ENCODE measurements at regions not wholly inside any gene's neighbourhood (a gene's known extent, or its start where the extent isn't known, plus 50 kb on each side); places are given as distances from the start of the nearest gene placed in this dataset.
"Not testable (repeated sequence)": the region's sequence is repeated elsewhere in the genome, so short reads cannot be mapped to it uniquely, and the experiment has no call there.

- Histone ChIP-seq H3K14ac (ENCODE audit: insufficient read depth, low read length) (no peak overlapping the region), H2AK5ac (ENCODE audit: insufficient read length, low read length) (no peak overlapping the region), H3K4me1 (ENCODE audit: insufficient read depth, low read length) (no peaks in the 10 kb centered on the region), H3K4me2 (ENCODE audit: insufficient read depth, insufficient read length, low read length) (no peak overlapping the region), H3K9ac (ENCODE audit: extremely low read depth, insufficient read length, low read length) (no peak overlapping the region), H2BK120ac (ENCODE audit: low read depth, low read length, poor library complexity, severe bottlenecking) (no peak overlapping the region), H3T11ph (ENCODE audit: low read length) (no peak overlapping the region), H4K5ac (ENCODE audit: insufficient read length, low read depth, low read length) (no peak overlapping the region), H2AFZ (ENCODE audit: low read length) (no peak overlapping the region), H3K23ac (ENCODE audit: insufficient read length, low read depth, low read length) (no peak overlapping the region), H3K18ac (ENCODE audit: insufficient read length, low read depth, low read length) (no peak overlapping the region), H2BK20ac (ENCODE audit: low read depth, low read length, poor library complexity, severe bottlenecking) (no peak overlapping the region), H3K23me2 (ENCODE audit: insufficient read length, low read depth, low read length, poor library complexity, severe bottlenecking) (no peaks in the 10 kb centered on the region), H4K91ac (ENCODE audit: insufficient read length, low read depth, low read length) (no peak overlapping the region), H3K27me3 (ENCODE audit: insufficient read depth, low read length) (no peaks in the 10 kb centered on the region), H3K4ac (ENCODE audit: low read depth, low read length) (no peak overlapping the region), H2BK12ac (ENCODE audit: insufficient read length, low read depth, low read length) (no peak overlapping the region), H4K20me1 (ENCODE audit: control insufficient read depth, insufficient read depth, insufficient read length) (no peaks in the 10 kb centered on the region), H3K9me3 (ENCODE audit: control insufficient read depth, low read depth, low read length) (no peaks in the 10 kb centered on the region), H3K56ac (ENCODE audit: insufficient read length, low read depth, low read length) (no peak overlapping the region), H2BK15ac (ENCODE audit: low read depth, low read length) (no peak overlapping the region), H2BK5ac (ENCODE audit: insufficient read length, low read length) (no peak overlapping the region), H3K27ac (ENCODE audit: insufficient read length, low read depth, low read length) (no peak overlapping the region), H3K79me1 (ENCODE audit: insufficient read depth, low read depth, low read length, poor library complexity, severe bottlenecking) (no peaks in the 10 kb centered on the region), H3K79me2 (ENCODE audit: insufficient read depth, low read length) (no peaks in the 10 kb centered on the region), H4K8ac (replicated peaks; ENCODE audit: insufficient read length, low read depth, low read length) (no peak overlapping the region)
- Mint-ChIP-seq H3K4me1 (peaks cover 3 to 4% of the 10 kb centered on the region in 2 experiments; a peak in 3 of 4 replicates), H3K36me3 (ENCODE audit: insufficient read depth in 1 of 3, low read depth in 3 of 3) (no peaks in the 10 kb centered on the region; a peak in 1 of 7 replicates), H3K9me3 (peaks cover 0 to 4% of the 10 kb centered on the region in 2 experiments; a peak in 3 of 5 replicates), H3K4me3 (no peak overlapping the region), H3K27me3 (ENCODE audit: low read depth) (no peaks in the 10 kb centered on the region), H3K27ac (no peak overlapping the region; a peak in 1 of 7 replicates)
- no CpG with 5 or more reads among the region's 3 CpGs for WGBS (ENCODE audit: extremely low coverage, insufficient read length, low lambda C conversion rate)
- TF ChIP-seq, protein P1, sequence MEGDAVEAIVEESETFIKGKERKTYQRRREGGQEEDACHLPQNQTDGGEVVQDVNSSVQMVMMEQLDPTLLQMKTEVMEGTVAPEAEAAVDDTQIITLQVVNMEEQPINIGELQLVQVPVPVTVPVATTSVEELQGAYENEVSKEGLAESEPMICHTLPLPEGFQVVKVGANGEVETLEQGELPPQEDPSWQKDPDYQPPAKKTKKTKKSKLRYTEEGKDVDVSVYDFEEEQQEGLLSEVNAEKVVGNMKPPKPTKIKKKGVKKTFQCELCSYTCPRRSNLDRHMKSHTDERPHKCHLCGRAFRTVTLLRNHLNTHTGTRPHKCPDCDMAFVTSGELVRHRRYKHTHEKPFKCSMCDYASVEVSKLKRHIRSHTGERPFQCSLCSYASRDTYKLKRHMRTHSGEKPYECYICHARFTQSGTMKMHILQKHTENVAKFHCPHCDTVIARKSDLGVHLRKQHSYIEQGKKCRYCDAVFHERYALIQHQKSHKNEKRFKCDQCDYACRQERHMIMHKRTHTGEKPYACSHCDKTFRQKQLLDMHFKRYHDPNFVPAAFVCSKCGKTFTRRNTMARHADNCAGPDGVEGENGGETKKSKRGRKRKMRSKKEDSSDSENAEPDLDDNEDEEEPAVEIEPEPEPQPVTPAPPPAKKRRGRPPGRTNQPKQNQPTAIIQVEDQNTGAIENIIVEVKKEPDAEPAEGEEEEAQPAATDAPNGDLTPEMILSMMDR (conservative IDR thresholded peaks at IDR 0.05): no peak
- no peak for DNase-seq
These were observed 85.3 kb upstream of the PCLO start for GRCh38 chr7:83248000-83248399.

DNA sequence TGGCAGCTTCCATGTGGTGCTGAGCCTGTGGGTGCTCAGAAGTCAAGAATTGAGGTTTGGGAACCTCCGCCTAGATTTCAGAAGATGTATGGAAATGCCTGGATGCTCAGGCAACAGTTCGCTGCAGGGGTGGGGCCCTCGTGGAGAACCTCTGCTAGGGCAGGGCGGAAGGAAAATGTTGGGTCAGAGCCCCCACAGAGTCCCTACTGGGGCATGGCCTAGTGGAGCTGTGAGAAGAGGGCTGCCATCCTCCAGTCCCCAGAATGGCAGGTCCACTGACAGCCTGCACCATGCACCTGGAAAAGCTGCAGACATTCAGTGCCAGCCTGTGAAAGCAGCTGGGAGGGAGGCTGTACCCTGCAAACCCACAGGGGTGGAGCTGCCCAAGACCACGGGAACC, 56.5 kb upstream of the PCLO start:
- H3K27ac ChIP-seq (ENCODE audit: insufficient read length, low read depth, low read length); H3K27me3 Mint-ChIP-seq (ENCODE audit: low read depth); H3T11ph ChIP-seq (ENCODE audit: low read length); H2BK120ac ChIP-seq (ENCODE audit: low read depth, low read length, poor library complexity, severe bottlenecking); H3K23ac ChIP-seq (ENCODE audit: insufficient read length, low read depth, low read length); H3K18ac ChIP-seq (ENCODE audit: insufficient read length, low read depth, low read length); H4K91ac ChIP-seq (ENCODE audit: insufficient read length, low read depth, low read length); H3K9ac ChIP-seq (ENCODE audit: extremely low read depth, insufficient read length, low read length); H2BK20ac ChIP-seq (ENCODE audit: low read depth, low read length, poor library complexity, severe bottlenecking); H3K4me2 ChIP-seq (ENCODE audit: insufficient read depth, insufficient read length, low read length); H2AFZ ChIP-seq (ENCODE audit: low read length); H3K9me3 ChIP-seq (ENCODE audit: control insufficient read depth, low read depth, low read length); H2BK5ac ChIP-seq (ENCODE audit: insufficient read length, low read length); H2BK12ac ChIP-seq (ENCODE audit: insufficient read length, low read depth, low read length); H3K56ac ChIP-seq (ENCODE audit: insufficient read length, low read depth, low read length); H3K9me3 Mint-ChIP-seq; H3K27ac Mint-ChIP-seq; H3K14ac ChIP-seq (ENCODE audit: insufficient read depth, low read length); H3K4me3 Mint-ChIP-seq; H3K4me1 ChIP-seq (ENCODE audit: insufficient read depth, low read length); H2AK5ac ChIP-seq (ENCODE audit: insufficient read length, low read length); H4K8ac ChIP-seq (replicated peaks; ENCODE audit: insufficient read length, low read depth, low read length); H3K79me1 ChIP-seq (ENCODE audit: insufficient read depth, low read depth, low read length, poor library complexity, severe bottlenecking); H4K20me1 ChIP-seq (ENCODE audit: control insufficient read depth, insufficient read depth, insufficient read length); DNase-seq; H3K4ac ChIP-seq (ENCODE audit: low read depth, low read length); H3K4me1 Mint-ChIP-seq; H3K79me2 ChIP-seq (ENCODE audit: insufficient read depth, low read length); H3K36me3 Mint-ChIP-seq (ENCODE audit: insufficient read depth in 1 of 3, low read depth in 3 of 3); H3K23me2 ChIP-seq (ENCODE audit: insufficient read length, low read depth, low read length, poor library complexity, severe bottlenecking); H2BK15ac ChIP-seq (ENCODE audit: low read depth, low read length); H4K5ac ChIP-seq (ENCODE audit: insufficient read length, low read depth, low read length); H3K27me3 ChIP-seq (ENCODE audit: insufficient read depth, low read length): not testable (repeated sequence)
- WGBS (ENCODE audit: extremely low coverage, insufficient read length, low lambda C conversion rate): no CpG with 5 or more reads among the region's 5 CpGs

Data from H9 (cell line).